ENCODE measurements at regions not wholly inside any gene's neighbourhood (a gene's known extent, or its start where the extent isn't known, plus 50 kb on each side); places are given as distances from the start of the nearest gene placed in this dataset.

DNA sequence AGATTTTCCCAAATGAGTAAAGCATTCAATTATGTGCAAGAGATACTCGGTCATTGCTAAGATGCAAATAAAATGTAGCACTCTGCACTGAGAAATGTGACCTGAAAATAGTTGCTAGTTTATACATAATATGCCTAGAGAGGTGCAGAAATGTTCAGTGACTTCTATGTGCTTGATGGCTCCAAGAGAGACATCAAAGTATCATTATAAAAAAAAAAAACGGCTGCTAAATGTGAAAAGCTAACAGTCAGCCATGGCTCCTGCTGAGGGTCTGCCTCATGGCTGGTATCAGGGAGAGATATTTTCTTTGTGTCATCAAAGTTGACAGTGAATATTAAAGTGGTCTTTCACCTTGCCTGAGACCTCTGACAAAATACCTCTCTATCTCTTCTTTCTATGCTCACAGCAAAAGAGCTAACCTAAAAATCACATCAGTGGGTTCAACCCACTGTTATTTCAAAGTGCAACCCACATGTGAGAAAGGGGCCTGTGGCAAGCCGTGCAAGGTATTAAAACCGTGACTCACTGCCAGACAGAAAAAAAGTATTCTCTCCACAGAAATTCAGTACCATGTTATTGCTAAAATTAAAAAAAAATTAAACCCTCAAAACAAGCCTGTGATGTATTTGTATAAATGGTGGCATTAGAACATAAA, 259.0 kb downstream of the HIVEP2 start:
- Histone ChIP-seq H3K9me3 (ENCODE audit: control insufficient read depth in 1 of 2, low read length in 2 of 2) (no peaks in the 10 kb centered on the region), H3K4me1 (ENCODE audit: control insufficient read depth in 1 of 2, insufficient read depth in 2 of 2, low read length in 2 of 2) (no peaks in the 10 kb centered on the region), H3K36me3 (ENCODE audit: control insufficient read depth in 1 of 2, insufficient read depth in 2 of 2, low read length in 2 of 2) (no peaks in the 10 kb centered on the region), H3K27ac (ENCODE audit: low read length) (no peak overlapping the region), H3K27me3 (ENCODE audit: low read depth, low read length) (no peaks in the 10 kb centered on the region), H3K4me3 (ENCODE audit: low read depth in 1 of 2, low read length in 2 of 2) (no peak overlapping the region)

DNA sequence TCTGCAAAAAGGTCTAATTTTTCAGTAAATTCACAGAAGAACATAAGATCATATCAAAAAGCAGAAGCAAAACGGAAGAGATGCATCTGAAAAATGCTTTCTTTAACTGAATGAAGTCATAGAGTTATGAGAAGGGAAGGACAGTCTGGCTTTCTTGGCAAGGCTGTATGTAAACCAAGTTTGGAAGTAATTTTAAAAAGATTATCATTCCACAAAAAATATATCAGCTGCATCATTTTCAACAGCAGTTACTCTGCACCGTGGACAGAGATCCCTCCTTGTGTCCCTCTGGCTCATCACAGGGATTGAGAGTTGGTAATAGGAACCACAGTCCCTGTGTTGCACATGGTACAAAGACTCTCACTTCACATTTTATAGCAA, 258.5 kb downstream of the HIVEP2 start:
- Histone ChIP-seq H3K4me3 (ENCODE audit: low read depth in 1 of 2, low read length in 2 of 2) (no peak overlapping the region), H3K4me1 (ENCODE audit: control insufficient read depth in 1 of 2, insufficient read depth in 2 of 2, low read length in 2 of 2) (no peaks in the 10 kb centered on the region), H3K36me3 (ENCODE audit: control insufficient read depth in 1 of 2, insufficient read depth in 2 of 2, low read length in 2 of 2) (no peaks in the 10 kb centered on the region), H3K27me3 (ENCODE audit: low read depth, low read length) (no peaks in the 10 kb centered on the region), H3K27ac (ENCODE audit: low read length) (no peak overlapping the region), H3K9me3 (ENCODE audit: control insufficient read depth in 1 of 2, low read length in 2 of 2) (no peaks in the 10 kb centered on the region)

DNA sequence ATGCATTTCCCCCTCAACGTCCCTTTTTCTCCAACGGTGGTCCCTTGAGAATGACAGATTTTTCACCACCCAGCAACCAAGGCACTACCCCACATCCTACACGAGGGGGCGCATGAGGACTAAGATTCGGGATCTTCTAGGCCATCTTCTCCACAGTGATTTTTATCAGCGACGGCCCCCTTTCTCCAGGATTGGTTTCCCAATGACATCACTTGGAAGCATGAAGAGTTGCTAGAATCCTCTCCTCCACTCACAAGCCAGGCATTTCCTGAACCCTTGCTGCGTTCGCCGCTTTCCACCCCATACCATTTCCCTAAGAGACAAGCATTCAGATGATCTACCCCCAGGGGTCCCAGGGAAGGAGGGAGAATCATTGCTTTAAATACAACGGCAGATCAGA, 252.0 kb downstream of the HIVEP2 start:
- H3K36me3 ChIP-seq (ENCODE audit: control insufficient read depth in 1 of 2, insufficient read depth in 2 of 2, low read length in 2 of 2), result no peaks in the 10 kb centered on the region
- H3K4me1 ChIP-seq (ENCODE audit: control insufficient read depth in 1 of 2, insufficient read depth in 2 of 2, low read length in 2 of 2), result peaks cover 10 to 17% of the 10 kb centered on the region in 2 donors
- no peaks in the 10 kb centered on the region for H3K9me3 ChIP-seq (ENCODE audit: control insufficient read depth in 1 of 2, low read length in 2 of 2)
- no peak overlapping the region for H3K4me3 ChIP-seq (ENCODE audit: low read depth in 1 of 2, low read length in 2 of 2)
- no peak overlapping the region for H3K27ac ChIP-seq (ENCODE audit: low read length)
- no peaks in the 10 kb centered on the region for H3K27me3 ChIP-seq (ENCODE audit: low read depth, low read length)

DNA sequence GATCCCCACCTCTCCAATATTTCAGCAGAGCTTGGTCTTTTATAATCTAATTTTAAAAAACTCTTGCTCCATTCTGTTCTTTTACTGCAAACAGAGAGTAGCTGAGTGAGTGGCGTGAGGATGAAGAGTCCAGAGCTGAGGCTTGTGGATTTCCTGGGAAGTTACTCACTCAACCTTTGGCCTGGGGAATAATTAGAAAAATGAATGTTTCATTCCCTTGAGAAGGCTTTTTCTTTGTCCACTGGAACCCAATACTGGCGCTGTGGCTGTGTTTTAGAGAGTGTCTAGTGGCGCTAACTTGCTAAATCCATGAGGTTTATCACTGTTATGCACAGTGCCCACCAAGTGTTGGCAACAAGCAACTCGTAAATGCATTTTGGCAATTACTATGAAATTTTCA, 251.5 kb downstream of the HIVEP2 start:
- Histone ChIP-seq H3K27me3 (ENCODE audit: low read depth, low read length) (no peaks in the 10 kb centered on the region), H3K36me3 (ENCODE audit: control insufficient read depth in 1 of 2, insufficient read depth in 2 of 2, low read length in 2 of 2) (no peaks in the 10 kb centered on the region), H3K4me1 (ENCODE audit: control insufficient read depth in 1 of 2, insufficient read depth in 2 of 2, low read length in 2 of 2) (peaks cover 10 to 17% of the 10 kb centered on the region in 2 donors), H3K27ac (ENCODE audit: low read length) (no peak overlapping the region), H3K9me3 (ENCODE audit: control insufficient read depth in 1 of 2, low read length in 2 of 2) (no peaks in the 10 kb centered on the region), H3K4me3 (ENCODE audit: low read depth in 1 of 2, low read length in 2 of 2) (no peak overlapping the region)

DNA sequence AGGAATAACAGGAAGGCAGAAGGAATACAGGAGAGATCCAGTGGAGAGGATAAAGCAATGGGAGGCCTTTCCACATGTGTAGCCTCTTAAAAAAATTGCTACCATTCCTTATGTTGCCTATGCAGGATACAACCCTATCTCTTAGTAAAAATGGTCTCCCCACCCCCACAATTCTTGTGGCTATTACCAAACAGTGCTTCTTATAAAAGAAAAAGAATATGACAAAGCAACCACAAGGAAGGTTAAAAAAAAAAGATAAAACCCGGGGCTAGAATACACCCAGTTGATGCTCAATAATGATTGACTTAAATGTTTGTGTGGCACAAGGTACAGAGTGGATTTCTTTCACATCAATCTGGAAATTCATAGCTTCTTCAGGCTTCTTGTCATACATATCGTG, 250.9 kb downstream of the HIVEP2 start:
- Histone ChIP-seq H3K4me3 (ENCODE audit: low read depth in 1 of 2, low read length in 2 of 2) (no peak overlapping the region), H3K27ac (ENCODE audit: low read length) (no peak overlapping the region), H3K36me3 (ENCODE audit: control insufficient read depth in 1 of 2, insufficient read depth in 2 of 2, low read length in 2 of 2) (no peaks in the 10 kb centered on the region), H3K9me3 (ENCODE audit: control insufficient read depth in 1 of 2, low read length in 2 of 2) (no peaks in the 10 kb centered on the region), H3K27me3 (ENCODE audit: low read depth, low read length) (no peaks in the 10 kb centered on the region), H3K4me1 (ENCODE audit: control insufficient read depth in 1 of 2, insufficient read depth in 2 of 2, low read length in 2 of 2) (peaks cover 10 to 17% of the 10 kb centered on the region in 2 donors)

DNA sequence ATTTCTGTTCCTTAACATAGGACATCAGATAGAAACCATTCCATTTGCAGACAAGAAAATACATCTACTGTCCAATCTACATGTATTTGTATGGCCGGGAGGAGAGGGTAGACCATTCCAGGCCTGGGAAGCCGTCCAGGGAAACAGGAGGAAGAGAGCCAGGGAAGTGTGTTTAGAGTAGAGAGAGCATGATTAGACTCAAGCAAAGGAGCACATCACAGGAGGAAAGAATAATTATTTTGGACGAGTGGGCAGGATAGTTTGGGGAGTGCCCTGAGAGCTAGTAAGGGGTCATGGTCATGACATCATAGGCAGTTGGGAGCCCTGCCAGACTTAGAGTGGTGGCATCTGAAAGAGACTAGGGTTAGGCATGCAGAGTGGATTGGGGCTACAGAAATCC, 250.0 kb downstream of the HIVEP2 start:
- Histone ChIP-seq H3K4me3 (ENCODE audit: low read depth in 1 of 2, low read length in 2 of 2) (no peak overlapping the region), H3K9me3 (ENCODE audit: control insufficient read depth in 1 of 2, low read length in 2 of 2) (no peaks in the 10 kb centered on the region), H3K27me3 (ENCODE audit: low read depth, low read length) (no peaks in the 10 kb centered on the region), H3K4me1 (ENCODE audit: control insufficient read depth in 1 of 2, insufficient read depth in 2 of 2, low read length in 2 of 2) (peaks cover 10 to 17% of the 10 kb centered on the region in 2 donors), H3K27ac (ENCODE audit: low read length) (no peak overlapping the region), H3K36me3 (ENCODE audit: control insufficient read depth in 1 of 2, insufficient read depth in 2 of 2, low read length in 2 of 2) (no peaks in the 10 kb centered on the region)

DNA sequence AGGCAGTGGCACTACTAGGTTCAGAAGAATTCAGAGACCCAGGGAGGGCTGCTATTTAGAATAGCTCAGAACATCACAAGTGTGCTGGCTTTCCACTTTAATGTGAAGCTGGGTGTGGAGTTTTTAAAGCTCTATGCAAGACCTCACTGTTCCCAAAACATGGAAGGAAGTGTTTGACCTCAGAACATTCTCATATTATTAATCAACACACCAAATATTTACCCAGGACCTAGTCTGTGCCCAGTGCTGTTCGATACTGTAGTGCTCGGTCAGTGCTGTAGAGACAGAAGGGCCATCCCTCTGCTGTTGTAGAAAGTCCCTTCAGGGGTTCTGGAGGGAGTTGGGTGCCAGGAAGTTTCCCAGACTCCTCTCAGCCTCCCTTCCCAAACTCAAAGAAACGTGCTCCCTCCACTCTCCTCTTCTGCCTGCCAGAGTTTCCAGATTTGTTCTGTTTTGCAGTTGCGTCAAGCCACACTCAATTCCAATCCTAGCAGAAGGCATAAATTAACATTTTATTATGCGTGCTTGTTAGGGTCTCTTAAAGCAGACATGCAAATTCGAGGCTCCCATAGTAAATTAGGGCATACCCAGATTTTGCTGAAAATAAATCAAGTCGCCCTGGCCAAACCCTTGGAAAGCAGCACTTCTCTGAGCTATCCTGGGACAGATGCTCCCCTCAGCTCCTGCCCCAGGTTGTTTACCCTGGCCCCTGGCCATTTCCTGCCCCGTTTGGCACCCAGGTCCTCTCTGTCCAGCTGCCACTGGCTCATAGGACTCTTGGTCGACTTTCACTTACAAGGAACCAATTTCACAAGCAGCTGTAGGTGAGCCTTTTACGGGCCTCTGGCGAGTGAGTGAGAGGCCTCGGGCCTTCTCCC, 248.6 kb downstream of the HIVEP2 start:
- no peaks in the 10 kb centered on the region for H3K27me3 ChIP-seq (ENCODE audit: low read depth, low read length)
- no peaks in the 10 kb centered on the region for H3K36me3 ChIP-seq (ENCODE audit: control insufficient read depth in 1 of 2, insufficient read depth in 2 of 2, low read length in 2 of 2)
- H3K4me3 ChIP-seq (ENCODE audit: low read depth in 1 of 2, low read length in 2 of 2), result no peak overlapping the region
- no peak overlapping the region for H3K27ac ChIP-seq (ENCODE audit: low read length)
- no peaks in the 10 kb centered on the region for H3K9me3 ChIP-seq (ENCODE audit: control insufficient read depth in 1 of 2, low read length in 2 of 2)
- peaks cover 10 to 17% of the 10 kb centered on the region in 2 donors for H3K4me1 ChIP-seq (ENCODE audit: control insufficient read depth in 1 of 2, insufficient read depth in 2 of 2, low read length in 2 of 2)

DNA sequence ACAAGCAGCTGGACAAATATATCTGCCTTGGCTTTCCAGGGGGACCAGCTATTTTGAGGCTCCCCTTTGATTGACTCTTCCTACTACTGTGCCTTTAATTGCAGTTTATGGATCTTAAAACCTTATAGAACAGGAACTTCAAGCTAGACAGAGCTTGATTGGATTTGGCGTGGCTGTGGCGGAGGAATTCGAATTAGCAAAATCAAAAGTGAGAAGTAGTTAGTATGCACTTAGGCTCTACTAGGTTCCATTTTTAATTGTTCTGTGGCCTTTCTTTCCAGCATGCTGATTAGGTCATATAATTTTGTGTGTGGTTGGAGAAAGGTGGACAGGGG, 248.0 kb downstream of the HIVEP2 start:
- Histone ChIP-seq H3K36me3 (ENCODE audit: control insufficient read depth in 1 of 2, insufficient read depth in 2 of 2, low read length in 2 of 2) (no peaks in the 10 kb centered on the region), H3K4me3 (ENCODE audit: low read depth in 1 of 2, low read length in 2 of 2) (no peak overlapping the region), H3K27ac (ENCODE audit: low read length) (no peak overlapping the region), H3K9me3 (ENCODE audit: control insufficient read depth in 1 of 2, low read length in 2 of 2) (no peaks in the 10 kb centered on the region), H3K27me3 (ENCODE audit: low read depth, low read length) (no peaks in the 10 kb centered on the region), H3K4me1 (ENCODE audit: control insufficient read depth in 1 of 2, insufficient read depth in 2 of 2, low read length in 2 of 2) (peaks cover 10 to 17% of the 10 kb centered on the region in 2 donors)

DNA sequence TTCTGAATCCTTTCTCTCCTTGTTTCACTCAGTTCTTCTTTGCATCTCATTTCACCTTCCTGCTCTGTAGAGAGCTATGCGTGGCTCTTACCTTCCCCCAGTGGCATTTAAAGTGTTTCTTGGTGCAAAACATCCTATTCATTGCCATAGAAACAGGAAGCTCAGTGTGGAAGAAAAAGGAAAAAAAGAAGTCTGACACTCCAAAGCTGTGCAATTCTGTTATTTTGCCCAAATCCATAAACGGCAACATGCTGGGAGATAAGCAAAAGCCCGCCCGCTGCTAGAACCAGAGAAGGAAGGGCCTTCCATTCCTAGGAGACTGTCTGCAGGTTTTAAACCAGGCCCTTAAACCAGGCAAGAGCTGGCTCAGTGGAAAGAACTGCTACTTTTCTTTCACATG, 247.1 kb downstream of the HIVEP2 start:
- no peak overlapping the region for H3K27ac ChIP-seq (ENCODE audit: low read length)
- H3K4me3 ChIP-seq (ENCODE audit: low read depth in 1 of 2, low read length in 2 of 2), result no peak overlapping the region
- H3K36me3 ChIP-seq (ENCODE audit: control insufficient read depth in 1 of 2, insufficient read depth in 2 of 2, low read length in 2 of 2), result no peaks in the 10 kb centered on the region
- H3K4me1 ChIP-seq (ENCODE audit: control insufficient read depth in 1 of 2, insufficient read depth in 2 of 2, low read length in 2 of 2), result peaks cover 10 to 17% of the 10 kb centered on the region in 2 donors
- no peaks in the 10 kb centered on the region for H3K27me3 ChIP-seq (ENCODE audit: low read depth, low read length)
- no peaks in the 10 kb centered on the region for H3K9me3 ChIP-seq (ENCODE audit: control insufficient read depth in 1 of 2, low read length in 2 of 2)

DNA sequence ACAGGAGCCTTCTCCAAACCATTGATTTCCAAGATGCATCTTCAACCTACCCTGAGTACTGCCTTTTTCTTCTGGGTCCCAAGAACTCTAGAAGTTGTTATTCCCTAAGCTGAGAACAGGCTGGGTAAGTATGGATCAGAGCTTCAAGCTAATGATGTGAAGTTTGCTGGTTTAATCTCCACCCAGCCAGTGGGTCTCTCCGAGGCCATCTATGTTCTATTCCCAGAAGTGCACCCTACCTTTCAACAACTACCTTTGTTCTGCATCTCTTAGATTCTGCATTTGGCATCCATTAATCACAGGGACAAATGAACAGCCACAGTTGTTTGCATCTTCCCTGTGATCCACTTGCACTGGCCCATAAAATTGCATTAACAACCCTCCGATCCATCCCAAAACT, 246.2 kb downstream of the HIVEP2 start:
- Histone ChIP-seq H3K36me3 (ENCODE audit: control insufficient read depth in 1 of 2, insufficient read depth in 2 of 2, low read length in 2 of 2) (no peaks in the 10 kb centered on the region), H3K27ac (ENCODE audit: low read length) (no peak overlapping the region)

DNA sequence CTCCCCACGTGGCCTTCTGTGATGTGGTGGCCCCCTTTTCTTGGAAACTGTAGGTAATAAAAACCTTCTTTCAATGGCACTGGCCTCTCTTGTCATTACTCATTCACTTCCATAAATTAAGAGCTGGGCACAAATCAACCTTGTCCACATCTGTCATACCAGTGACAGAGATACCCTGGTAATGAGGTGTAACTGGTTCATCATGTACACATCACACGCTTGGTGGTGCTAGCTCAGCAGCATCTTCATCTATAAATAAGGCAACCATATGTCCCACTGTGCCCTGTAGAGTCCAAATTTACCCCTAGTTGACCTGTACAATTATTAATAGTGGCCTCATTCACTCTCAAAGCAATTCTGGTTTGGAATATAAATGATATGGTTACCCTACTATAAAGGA, 245.6 kb downstream of the HIVEP2 start:
- Histone ChIP-seq H3K4me3 (ENCODE audit: low read depth in 1 of 2, low read length in 2 of 2) (no peak overlapping the region), H3K9me3 (ENCODE audit: control insufficient read depth in 1 of 2, low read length in 2 of 2) (no peaks in the 10 kb centered on the region), H3K36me3 (ENCODE audit: control insufficient read depth in 1 of 2, insufficient read depth in 2 of 2, low read length in 2 of 2) (no peaks in the 10 kb centered on the region), H3K4me1 (ENCODE audit: control insufficient read depth in 1 of 2, insufficient read depth in 2 of 2, low read length in 2 of 2) (peaks cover 0 to 17% of the 10 kb centered on the region in 2 donors), H3K27me3 (ENCODE audit: low read depth, low read length) (no peaks in the 10 kb centered on the region), H3K27ac (ENCODE audit: low read length) (no peak overlapping the region)

More for the DNA sequence above, 246.2 kb downstream of the HIVEP2 start:
- Histone ChIP-seq H3K4me1 (ENCODE audit: control insufficient read depth in 1 of 2, insufficient read depth in 2 of 2, low read length in 2 of 2) (peaks cover 3 to 17% of the 10 kb centered on the region in 2 donors), H3K27me3 (ENCODE audit: low read depth, low read length) (no peaks in the 10 kb centered on the region), H3K9me3 (ENCODE audit: control insufficient read depth in 1 of 2, low read length in 2 of 2) (no peaks in the 10 kb centered on the region), H3K4me3 (ENCODE audit: low read depth in 1 of 2, low read length in 2 of 2) (no peak overlapping the region)
